Heart left ventricle (tissue), 13 donors: ENCODE measurements at regions not wholly inside any gene's neighbourhood (a gene's known extent, or its start where the extent isn't known, plus 50 kb on each side); places are given as distances from the start of the nearest gene placed in this dataset.
"Not testable (repeated sequence)": the region's sequence is repeated elsewhere in the genome, so short reads cannot be mapped to it uniquely, and the experiment has no call there.

Experiments
- POLR2A ChIP-seq, 2 donors: fragments of 450-650 bp; IDR thresholded peaks; one replicate each; pipeline ENCODE4 v1.6.1; 2017; ENCODE audit warnings: antibody characterized with exemption in 2 of 2, mild to moderate bottlenecking in 2 of 2, moderate library complexity in 2 of 2
- TF ChIP-seq, protein P1 (sequence below), 12 donors: fragments of 200-600 bp; sonication (generic) in 4 of 12; IDR thresholded peaks; one replicate each; pipeline versions ENCODE4 v1.5.0 to v1.8.0; 2018 to 2022; ENCODE audit warnings: antibody characterized with exemption in 12 of 12, mild to moderate bottlenecking in 5 of 12
- donor health status: ischemic (EF 13 %, LVEDD 7.1; RV severe dilation, severe dysfunction).
- donor health status: DM: no; HTN: yes; CAD: no.
- donor health status: DM: no; HTN: no; CAD: no.
- donor health status: ischemic (EF 25% LVEDD 6.9; RV normal size, moderate dysfunction).
- donor health status: ischemic (EF 25% LVEDD 5.7; RV mildly dilated, moderate dysfunction).
- donor health status: ischemic (EF 35%, LVEDD 5.7; RV mildly dilated, moderate dysfunction).
- donor health status: nonischemic (EF 11% LVEDD 7.7; RV severe dilation, severe dysfunction).
- donor health status: DM: yes; HTN: yes; CAD: no.
- donor health status: PGD.
- donor health status: ischemic (EF 29% LVEDD 5.4; RV normal size, mild dysfunction).
- donor health status: nonischemic (EF 23%, LVEDD 6.1; RV moderate dilation, normal function).

GRCh38 chr7:6882321-6882721 lies 56.2 kb upstream of the CCZ1B start:
- TF ChIP-seq POLR2A (IDR thresholded peaks at IDR 0.05), result not testable (repeated sequence)
- TF ChIP-seq, protein P1, sequence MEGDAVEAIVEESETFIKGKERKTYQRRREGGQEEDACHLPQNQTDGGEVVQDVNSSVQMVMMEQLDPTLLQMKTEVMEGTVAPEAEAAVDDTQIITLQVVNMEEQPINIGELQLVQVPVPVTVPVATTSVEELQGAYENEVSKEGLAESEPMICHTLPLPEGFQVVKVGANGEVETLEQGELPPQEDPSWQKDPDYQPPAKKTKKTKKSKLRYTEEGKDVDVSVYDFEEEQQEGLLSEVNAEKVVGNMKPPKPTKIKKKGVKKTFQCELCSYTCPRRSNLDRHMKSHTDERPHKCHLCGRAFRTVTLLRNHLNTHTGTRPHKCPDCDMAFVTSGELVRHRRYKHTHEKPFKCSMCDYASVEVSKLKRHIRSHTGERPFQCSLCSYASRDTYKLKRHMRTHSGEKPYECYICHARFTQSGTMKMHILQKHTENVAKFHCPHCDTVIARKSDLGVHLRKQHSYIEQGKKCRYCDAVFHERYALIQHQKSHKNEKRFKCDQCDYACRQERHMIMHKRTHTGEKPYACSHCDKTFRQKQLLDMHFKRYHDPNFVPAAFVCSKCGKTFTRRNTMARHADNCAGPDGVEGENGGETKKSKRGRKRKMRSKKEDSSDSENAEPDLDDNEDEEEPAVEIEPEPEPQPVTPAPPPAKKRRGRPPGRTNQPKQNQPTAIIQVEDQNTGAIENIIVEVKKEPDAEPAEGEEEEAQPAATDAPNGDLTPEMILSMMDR (IDR thresholded peaks at IDR 0.05), result not testable (repeated sequence)
